Spleen (tissue), 11 donors: ENCODE measurements at regions not wholly inside any gene's neighbourhood (a gene's known extent, or its start where the extent isn't known, plus 50 kb on each side); places are given as distances from the start of the nearest gene placed in this dataset.
A peak's percentile ranks its signal among the peaks of the same experiment; 100 is the strongest.

ENCODE experiments used
- DNase-seq: peaks from one replicate; pipeline ENCODE4 v3.0.0-alpha.2; 2020
- H3K27ac ChIP-seq, 8 donors: fragments of 200-600 bp; sonication (generic) in 7 of 8; 1 replicate in 4 of 8; 2 replicates in 4 of 8; pipeline versions ENCODE4 v1.5.0 to v1.8.0; 2016 to 2021; ENCODE audit warnings: inconsistent platforms in 4 of 8, mild to moderate bottlenecking in 4 of 8, moderate library complexity in 1 of 8
- H3K27me3 ChIP-seq, 7 donors: fragments of 200-600 bp; sonication (generic) in 6 of 7; replicated peaks in 1 of 7; 1 replicate in 4 of 7; 2 replicates in 3 of 7; pipeline versions ENCODE4 v1.5.0 to v1.8.0; 2016 to 2021; ENCODE audit warnings: inconsistent platforms in 3 of 7, mild to moderate bottlenecking in 1 of 7
- H3K36me3 ChIP-seq, 6 donors: fragments of 200-600 bp; sonication (generic) in 5 of 6; 1 replicate in 4 of 6; 2 replicates in 2 of 6; pipeline versions ENCODE4 v1.5.0 to v1.8.0; 2016 to 2021; ENCODE audit warnings: inconsistent platforms in 2 of 6
- H3K4me1 ChIP-seq, 6 donors: fragments of 200-600 bp; sonication (generic) in 5 of 6; 1 replicate in 3 of 6; 2 replicates in 3 of 6; pipeline versions ENCODE4 v1.5.0 to v1.8.0; 2016 to 2021; ENCODE audit warnings: inconsistent platforms in 3 of 6
- H3K4me3 ChIP-seq, 8 donors: fragments of 200-600 bp; sonication (generic) in 7 of 8; 1 replicate in 4 of 8; 2 replicates in 4 of 8; pipeline versions ENCODE4 v1.5.0 to v1.8.0; 2016 to 2021; ENCODE audit warnings: inconsistent platforms in 4 of 8, mild to moderate bottlenecking in 4 of 8, moderate library complexity in 2 of 8
- H3K9me3 ChIP-seq, 8 donors: fragments of 200-600 bp; sonication (generic) in 7 of 8; 1 replicate in 4 of 8; 2 replicates in 4 of 8; pipeline versions ENCODE4 v1.5.0 to v1.8.0; 2016 to 2021; ENCODE audit warnings: inconsistent platforms in 4 of 8
- POLR2A ChIP-seq, 3 donors: fragments of 450-650 bp; IDR thresholded peaks; one replicate each; pipeline ENCODE4 v1.5.1; 2017; ENCODE audit warnings: antibody characterized with exemption in 3 of 3, mild to moderate bottlenecking in 1 of 3
- POLR2AphosphoS5 ChIP-seq, 3 donors: sonication (generic); formaldehyde crosslinking; IDR thresholded peaks; one replicate each; pipeline ENCODE4 v1.5.1; 2017; ENCODE audit warnings: antibody characterized with exemption in 3 of 3
- WGBS, 5 donors: extraction: QIAGEN DNeasy Blood & Tissue Kit in 3 of 5; methylation state at CpG; one replicate each; pipeline versions ENCODE4 v1.1.5 to v1.1.7; 2013 to 2018; 5-methylcytosine and 5-hydroxymethylcytosine counted together
- intact Hi-C: fragments of 100-400 bp; cut with DNase I; formaldehyde crosslinking; loops from one replicate; pipeline ENCODE4 v1.15.0; 2023; ENCODE audit warnings: low total_unique reads
- TF ChIP-seq, protein P1 (sequence below), 11 experiments: fragments of 200-600 bp in 7 of 11; fragments of 450-650 bp in 4 of 11; sonication (generic) in 4 of 11; IDR thresholded peaks in 8 of 11; conservative IDR thresholded peaks in 3 of 11; 1 replicate in 7 of 11; 2 replicates in 4 of 11; pipeline versions ENCODE4 v1.4.0 to v1.8.0; 2016 to 2021; ENCODE audit warnings: antibody characterized with exemption in 11 of 11, inconsistent platforms in 4 of 11, mild to moderate bottlenecking in 1 of 11
- donor health status: healthy with polysubstance abuse.
- donor health status: DM: no; HTN: no; CAD: no; lungs with moderate emphysema.
- donor health status: DM: no; HTN: no; CAD: no.
- donor health status: Bipolar disorder and iron deficiency.
- donor health status: healthy.
- donor health status: DM: no; HTN: no; CAD: no.
- donor health status: DM: yes; HTN: yes; CAD: no.

DNA sequence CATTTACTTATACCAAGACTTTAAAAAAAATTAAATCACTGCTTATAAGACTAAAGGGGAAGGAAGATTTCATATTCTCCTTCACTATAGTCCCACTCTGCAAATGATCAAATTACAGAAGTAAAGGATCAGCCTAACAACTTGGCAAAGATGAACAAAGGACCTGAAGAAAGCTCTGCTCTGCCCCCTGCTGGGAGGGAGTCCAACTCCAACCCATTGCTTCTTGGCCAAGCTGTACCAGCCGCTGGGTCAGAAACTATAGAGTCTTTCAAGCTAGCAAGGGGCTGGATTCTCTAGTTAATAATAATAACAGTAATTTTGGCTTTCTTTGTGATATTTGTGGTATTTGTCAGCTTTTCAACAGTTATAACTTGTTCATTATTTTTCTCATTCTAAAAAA lies 927.0 kb upstream of the CRIM1 start:
- H3K9me3 ChIP-seq = no peaks in the 10 kb centered on the region
- WGBS, 5 donors = 54 to 86% (median 75%) methylated on average over 1 of the region's 1 CpG
- no peak overlapping the region for H3K4me3 ChIP-seq
- no peaks in the 10 kb centered on the region for H3K4me1 ChIP-seq
- H3K36me3 ChIP-seq = no peaks in the 10 kb centered on the region
- no peaks in the 10 kb centered on the region for H3K27me3 ChIP-seq
- intact Hi-C loops = no loop called here
- TF ChIP-seq, protein P1, sequence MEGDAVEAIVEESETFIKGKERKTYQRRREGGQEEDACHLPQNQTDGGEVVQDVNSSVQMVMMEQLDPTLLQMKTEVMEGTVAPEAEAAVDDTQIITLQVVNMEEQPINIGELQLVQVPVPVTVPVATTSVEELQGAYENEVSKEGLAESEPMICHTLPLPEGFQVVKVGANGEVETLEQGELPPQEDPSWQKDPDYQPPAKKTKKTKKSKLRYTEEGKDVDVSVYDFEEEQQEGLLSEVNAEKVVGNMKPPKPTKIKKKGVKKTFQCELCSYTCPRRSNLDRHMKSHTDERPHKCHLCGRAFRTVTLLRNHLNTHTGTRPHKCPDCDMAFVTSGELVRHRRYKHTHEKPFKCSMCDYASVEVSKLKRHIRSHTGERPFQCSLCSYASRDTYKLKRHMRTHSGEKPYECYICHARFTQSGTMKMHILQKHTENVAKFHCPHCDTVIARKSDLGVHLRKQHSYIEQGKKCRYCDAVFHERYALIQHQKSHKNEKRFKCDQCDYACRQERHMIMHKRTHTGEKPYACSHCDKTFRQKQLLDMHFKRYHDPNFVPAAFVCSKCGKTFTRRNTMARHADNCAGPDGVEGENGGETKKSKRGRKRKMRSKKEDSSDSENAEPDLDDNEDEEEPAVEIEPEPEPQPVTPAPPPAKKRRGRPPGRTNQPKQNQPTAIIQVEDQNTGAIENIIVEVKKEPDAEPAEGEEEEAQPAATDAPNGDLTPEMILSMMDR (IDR thresholded peaks at IDR 0.05 in 8 of 11, conservative IDR thresholded peaks at IDR 0.05 in 3 of 11) = peak in 4 of 11 experiments; percentile 17 to 51 (median 40)
- TF ChIP-seq POLR2AphosphoS5 (IDR thresholded peaks at IDR 0.05) = no peak
- no peak for TF ChIP-seq POLR2A (IDR thresholded peaks at IDR 0.05)
- no peak for DNase-seq
- H3K27ac ChIP-seq = no peak overlapping the region

DNA sequence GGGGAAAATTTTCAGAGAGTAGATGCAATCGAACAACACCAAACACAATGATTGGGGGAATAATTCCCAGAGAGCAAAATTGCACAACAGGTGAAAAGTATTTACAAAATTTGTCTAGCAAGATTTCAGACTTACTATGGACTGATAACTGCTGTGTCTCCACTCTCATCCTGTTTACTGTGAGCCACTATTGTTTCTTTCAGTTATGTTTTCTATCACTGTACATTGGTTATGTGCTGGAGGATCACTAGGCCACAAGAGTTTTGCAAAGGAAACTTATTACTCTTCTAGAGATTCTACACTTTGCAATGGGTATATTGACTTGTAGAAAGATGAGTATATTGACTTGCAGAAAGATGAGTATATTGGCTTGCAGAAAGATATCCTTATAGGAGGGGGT lies 934.1 kb upstream of the CRIM1 start:
- H3K27ac ChIP-seq = no peak overlapping the region
- H3K9me3 ChIP-seq = no peaks in the 10 kb centered on the region
- H3K36me3 ChIP-seq = no peaks in the 10 kb centered on the region
- WGBS, 5 donors = 88 to 100% (median 95%) methylated on average over 1 of the region's 1 CpG
- intact Hi-C loops = no loop called here
- no peak overlapping the region for H3K4me3 ChIP-seq
- TF ChIP-seq, protein P1 (IDR thresholded peaks at IDR 0.05 in 8 of 11, conservative IDR thresholded peaks at IDR 0.05 in 3 of 11) = no peak
- TF ChIP-seq POLR2A (IDR thresholded peaks at IDR 0.05) (no peak), POLR2AphosphoS5 (IDR thresholded peaks at IDR 0.05) (no peak)
- H3K27me3 ChIP-seq = no peaks in the 10 kb centered on the region
- no peak for DNase-seq
- no peaks in the 10 kb centered on the region for H3K4me1 ChIP-seq

DNA sequence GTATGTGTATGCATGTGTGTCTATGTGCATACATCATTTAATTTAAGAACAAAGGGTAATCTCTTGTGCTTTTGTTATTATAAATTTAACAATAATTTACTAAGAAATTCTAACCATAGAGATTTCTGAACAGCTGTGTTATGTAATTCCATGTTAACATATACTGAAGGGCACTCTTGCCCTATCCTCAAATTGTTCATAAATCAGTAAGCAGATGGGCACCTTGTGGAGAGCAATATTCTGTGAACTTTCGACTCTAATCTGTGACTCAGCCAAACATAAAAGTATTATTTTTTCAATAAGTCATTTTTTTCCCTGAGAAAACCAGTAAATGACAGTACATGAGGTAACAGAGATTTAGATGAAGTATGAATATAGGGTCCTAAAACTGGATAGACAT lies 938.3 kb upstream of the CRIM1 start:
- no peaks in the 10 kb centered on the region for H3K4me1 ChIP-seq
- 0 to 46% (median 31%) methylated on average over 1 of the region's 1 CpG for WGBS, 5 donors
- no peaks in the 10 kb centered on the region for H3K27me3 ChIP-seq
- no peak overlapping the region for H3K4me3 ChIP-seq
- no peak for TF ChIP-seq POLR2A (IDR thresholded peaks at IDR 0.05)
- TF ChIP-seq, protein P1 (IDR thresholded peaks at IDR 0.05 in 8 of 11, conservative IDR thresholded peaks at IDR 0.05 in 3 of 11) = no peak
- H3K9me3 ChIP-seq = no peaks in the 10 kb centered on the region
- no peaks in the 10 kb centered on the region for H3K36me3 ChIP-seq
- H3K27ac ChIP-seq = no peak overlapping the region
- no peak for DNase-seq
- intact Hi-C loops = loop anchor here (5.0 kb wide), 1 partner anchor 1320 kb away; no protein-coding TSS in a partner anchor

DNA sequence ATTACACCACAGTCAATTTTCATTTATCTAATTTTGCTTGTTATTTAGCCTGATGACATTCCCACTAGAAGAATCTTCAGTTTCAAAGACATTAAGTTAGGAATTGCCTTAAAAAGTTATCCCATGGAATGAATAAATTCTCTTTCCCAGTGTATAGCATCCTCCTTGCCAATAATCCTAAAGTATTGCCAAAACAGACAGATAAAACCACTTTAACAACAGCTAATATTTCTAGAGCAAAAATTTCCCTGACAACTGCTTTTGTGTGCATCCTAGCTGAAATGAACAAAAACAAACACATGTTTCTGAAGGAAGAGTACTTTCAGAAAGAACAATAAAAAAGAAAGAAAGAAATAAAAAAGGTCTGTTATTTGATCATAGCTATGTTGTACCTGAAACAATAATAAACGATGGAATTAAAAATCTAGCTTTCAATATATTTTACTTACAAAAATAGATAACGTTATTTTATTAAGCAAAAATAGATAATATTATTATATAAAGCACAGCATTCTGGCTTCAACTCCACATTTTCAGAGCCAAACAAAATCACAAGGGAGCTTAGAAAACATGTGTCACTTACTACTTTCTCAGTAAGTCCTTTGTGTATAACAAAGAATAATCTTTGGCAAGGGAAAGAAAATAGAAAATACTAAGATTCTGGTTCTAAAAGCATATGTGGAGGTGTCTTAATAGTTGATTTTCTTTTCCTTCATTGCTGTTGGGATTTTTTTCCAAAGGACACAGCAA lies 939.0 kb upstream of the CRIM1 start:
- intact Hi-C loops = loop anchor here (5.0 kb wide), 1 partner anchor 1319 kb away; no protein-coding TSS in a partner anchor
- WGBS, 5 donors = 82 to 93% (median 86%) methylated on average over 2 of the region's 2 CpGs
- Histone ChIP-seq H3K9me3 (no peaks in the 10 kb centered on the region), H3K27ac (no peak overlapping the region), H3K36me3 (no peaks in the 10 kb centered on the region), H3K27me3 (no peaks in the 10 kb centered on the region), H3K4me3 (no peak overlapping the region), H3K4me1 (no peaks in the 10 kb centered on the region)
- TF ChIP-seq, protein P1 (IDR thresholded peaks at IDR 0.05 in 8 of 11, conservative IDR thresholded peaks at IDR 0.05 in 3 of 11) = no peak
- no peak for TF ChIP-seq POLR2AphosphoS5 (IDR thresholded peaks at IDR 0.05)
- TF ChIP-seq POLR2A (IDR thresholded peaks at IDR 0.05) = no peak
- DNase-seq = no peak
